Transverse colon (tissue), 4 donors: ENCODE measurements at regions not wholly inside any gene's neighbourhood (a gene's known extent, or its start where the extent isn't known, plus 50 kb on each side); places are given as distances from the start of the nearest gene placed in this dataset.

Experiments used
- DNase-seq: peaks from one replicate; pipeline ENCODE4 v3.0.0-alpha.2; 2019
- H3K27ac ChIP-seq, 4 donors: fragments of 200-600 bp; sonication (generic); 2 replicates each; pipeline ENCODE4 v1.5.1; 2016 to 2018; ENCODE audit warnings: inconsistent platforms in 4 of 4
- H3K27me3 ChIP-seq: fragments of 200-600 bp; sonication (generic); 2 replicates; pipeline ENCODE4 v1.5.1; 2017; ENCODE audit warnings: inconsistent platforms
- H3K36me3 ChIP-seq, 4 donors: fragments of 200-600 bp; sonication (generic); 2 replicates each; pipeline ENCODE4 v1.5.1; 2017 to 2019; ENCODE audit warnings: inconsistent platforms in 4 of 4
- H3K4me1 ChIP-seq, 4 donors: fragments of 200-600 bp; sonication (generic); 2 replicates each; pipeline ENCODE4 v1.5.1; 2017 to 2020; ENCODE audit warnings: inconsistent platforms in 4 of 4
- H3K4me3 ChIP-seq, 4 donors: fragments of 200-600 bp; sonication (generic); 1 replicate in 1 of 4; 2 replicates in 3 of 4; pipeline versions ENCODE4 v1.5.1 to v1.6.1; 2017 to 2019; ENCODE audit warnings: inconsistent platforms in 4 of 4
- H3K9me3 ChIP-seq, 2 donors: fragments of 200-600 bp; sonication (generic); 2 replicates each; pipeline ENCODE4 v1.5.1; 2017 to 2019; ENCODE audit warnings: inconsistent platforms in 2 of 2
- EP300 ChIP-seq: sonication (generic); formaldehyde crosslinking; IDR thresholded peaks from one replicate; pipeline ENCODE4 v1.6.1; 2017; ENCODE audit warnings: antibody characterized with exemption, low read depth
- POLR2A ChIP-seq: fragments of 450-650 bp; IDR thresholded peaks from one replicate; pipeline ENCODE4 v1.6.1; 2016; ENCODE audit warnings: antibody characterized with exemption, mild to moderate bottlenecking, moderate library complexity
- POLR2AphosphoS5 ChIP-seq, 3 donors: sonication (generic); formaldehyde crosslinking; IDR thresholded peaks; one replicate each; pipeline ENCODE4 v1.6.1; 2016; ENCODE audit warnings: antibody characterized with exemption in 3 of 3
- WGBS, 2 donors: methylation state at CpG; one replicate each; pipeline ENCODE4 v1.1.5; 2018; ENCODE audit warnings: low coverage in 1 of 2; 5-methylcytosine and 5-hydroxymethylcytosine counted together
- in situ Hi-C, 4 donors: fragments of 200-750 bp; cut with MboI; loops; one replicate each; pipeline versions ENCODE4 v1.15.0 to v1.15.1; 2017; ENCODE audit warnings: low sequenced_read_pairs in 3 of 4, low pct_ligation_motif_present in 1 of 4, low pct_unique_long_range_greater_than_20kb in 1 of 4
- intact Hi-C: fragments of 100-400 bp; cut with DNase I; formaldehyde crosslinking; loops from one replicate; pipeline ENCODE4 v1.15.1; 2023; ENCODE audit warnings: low total_unique reads
- TF ChIP-seq, protein P1 (sequence below), 5 experiments: fragments of 200-600 bp in 3 of 5; fragments of 450-650 bp in 2 of 5; sonication (generic) in 3 of 5; IDR thresholded peaks; 1 replicate in 2 of 5; 2 replicates in 3 of 5; pipeline ENCODE4 v1.5.1; 2016 to 2017; ENCODE audit warnings: antibody characterized with exemption in 5 of 5, inconsistent platforms in 3 of 5, mild to moderate bottlenecking in 2 of 5, moderate library complexity in 1 of 5

DNA sequence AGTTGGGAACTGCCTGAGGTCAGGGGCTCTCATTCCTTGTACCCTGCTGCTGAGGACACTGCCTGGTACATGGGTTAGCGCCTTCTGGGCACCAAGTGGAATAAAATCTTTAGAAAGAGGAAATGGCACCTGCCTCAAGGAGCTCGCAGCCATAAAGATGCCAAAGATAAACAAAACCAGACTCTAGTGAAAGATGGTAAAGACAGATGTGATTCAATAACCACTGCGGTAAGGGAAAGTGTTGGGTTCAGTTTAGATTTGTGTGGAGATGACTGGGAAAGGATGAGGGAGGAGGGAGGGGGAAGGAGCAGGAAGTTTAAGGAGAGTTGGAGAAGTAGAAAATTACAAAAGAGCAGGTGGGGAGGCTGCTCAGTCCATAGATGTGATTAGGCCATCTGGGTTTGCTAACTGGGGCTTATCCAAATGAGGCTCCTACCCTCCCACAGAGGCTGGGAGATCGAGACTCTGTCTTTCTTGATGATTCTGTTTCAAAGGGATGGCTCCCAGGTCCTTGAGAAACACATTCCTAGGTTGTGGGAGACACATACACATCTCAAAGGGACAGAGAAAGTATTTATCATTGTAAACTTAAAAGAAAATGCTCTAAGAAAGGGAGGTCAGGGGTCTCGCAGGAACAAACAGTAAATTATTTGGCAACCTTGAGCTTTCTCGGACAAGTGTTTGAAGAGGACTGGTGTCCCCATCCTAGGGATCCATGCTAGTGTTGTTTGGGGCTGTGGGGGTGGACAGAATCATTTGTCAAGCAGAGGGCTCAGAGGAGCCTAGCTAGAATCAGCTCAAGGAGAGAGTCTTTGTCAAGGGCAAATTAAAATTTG lies 65.7 kb upstream of the MORC3 start:
- Histone ChIP-seq H3K9me3 (no peaks in the 10 kb centered on the region), H3K4me1 (peaks cover 0 to 6% (median 0%) of the 10 kb centered on the region in 4 donors), H3K36me3 (peaks cover 0 to 30% (median 12%) of the 10 kb centered on the region in 4 donors), H3K27ac (peak overlapping the region in 1 of 4 donors; percentile 36), H3K27me3 (no peaks in the 10 kb centered on the region), H3K4me3 (no peak overlapping the region)
- DNase-seq = no peak
- TF ChIP-seq, protein P1, sequence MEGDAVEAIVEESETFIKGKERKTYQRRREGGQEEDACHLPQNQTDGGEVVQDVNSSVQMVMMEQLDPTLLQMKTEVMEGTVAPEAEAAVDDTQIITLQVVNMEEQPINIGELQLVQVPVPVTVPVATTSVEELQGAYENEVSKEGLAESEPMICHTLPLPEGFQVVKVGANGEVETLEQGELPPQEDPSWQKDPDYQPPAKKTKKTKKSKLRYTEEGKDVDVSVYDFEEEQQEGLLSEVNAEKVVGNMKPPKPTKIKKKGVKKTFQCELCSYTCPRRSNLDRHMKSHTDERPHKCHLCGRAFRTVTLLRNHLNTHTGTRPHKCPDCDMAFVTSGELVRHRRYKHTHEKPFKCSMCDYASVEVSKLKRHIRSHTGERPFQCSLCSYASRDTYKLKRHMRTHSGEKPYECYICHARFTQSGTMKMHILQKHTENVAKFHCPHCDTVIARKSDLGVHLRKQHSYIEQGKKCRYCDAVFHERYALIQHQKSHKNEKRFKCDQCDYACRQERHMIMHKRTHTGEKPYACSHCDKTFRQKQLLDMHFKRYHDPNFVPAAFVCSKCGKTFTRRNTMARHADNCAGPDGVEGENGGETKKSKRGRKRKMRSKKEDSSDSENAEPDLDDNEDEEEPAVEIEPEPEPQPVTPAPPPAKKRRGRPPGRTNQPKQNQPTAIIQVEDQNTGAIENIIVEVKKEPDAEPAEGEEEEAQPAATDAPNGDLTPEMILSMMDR (IDR thresholded peaks at IDR 0.05) = no peak
- no peak for TF ChIP-seq POLR2A
- no peak for TF ChIP-seq EP300
- no peak for TF ChIP-seq POLR2AphosphoS5 (IDR thresholded peaks at IDR 0.05)
- intact Hi-C loops = no loop called here
- in situ Hi-C loops = no loop called here
- WGBS, 2 donors = 32% methylated on average over 4 to 6 of the region's 6 CpGs

DNA sequence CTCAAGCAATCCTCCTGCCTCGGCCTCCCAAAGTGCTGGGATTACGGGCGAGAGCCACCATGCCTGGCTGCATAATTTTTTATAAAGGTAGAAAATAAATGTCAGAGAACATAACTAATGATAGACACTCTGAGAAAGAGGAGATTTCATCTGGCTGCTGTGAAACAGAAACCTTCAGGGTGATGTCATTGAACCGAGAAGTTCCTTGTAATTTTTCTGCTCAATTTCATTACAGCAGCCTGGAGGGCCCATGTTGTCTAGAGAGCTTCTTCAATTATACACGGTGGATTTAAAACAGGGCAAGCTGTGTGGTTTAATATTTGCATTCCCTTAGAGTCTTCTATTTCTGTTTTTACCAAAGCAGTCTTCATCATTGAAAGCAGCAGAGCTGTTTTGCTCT lies 64.3 kb upstream of the MORC3 start:
- Histone ChIP-seq H3K27me3 (no peaks in the 10 kb centered on the region), H3K27ac (no peak overlapping the region), H3K4me1 (peaks cover 0 to 8% (median 6%) of the 10 kb centered on the region in 4 donors), H3K4me3 (no peak overlapping the region), H3K36me3 (peaks cover 0 to 29% (median 10%) of the 10 kb centered on the region in 4 donors), H3K9me3 (no peaks in the 10 kb centered on the region)
- in situ Hi-C loops (no loop called here), intact Hi-C loops (no loop called here)
- 80 to 82% methylated on average over 3 to 5 of the region's 5 CpGs for WGBS, 2 donors
- TF ChIP-seq POLR2A = no peak
- no peak for TF ChIP-seq POLR2AphosphoS5 (IDR thresholded peaks at IDR 0.05)
- TF ChIP-seq, protein P1 (IDR thresholded peaks at IDR 0.05) = no peak
- TF ChIP-seq EP300 = no peak
- DNase-seq = no peak

DNA sequence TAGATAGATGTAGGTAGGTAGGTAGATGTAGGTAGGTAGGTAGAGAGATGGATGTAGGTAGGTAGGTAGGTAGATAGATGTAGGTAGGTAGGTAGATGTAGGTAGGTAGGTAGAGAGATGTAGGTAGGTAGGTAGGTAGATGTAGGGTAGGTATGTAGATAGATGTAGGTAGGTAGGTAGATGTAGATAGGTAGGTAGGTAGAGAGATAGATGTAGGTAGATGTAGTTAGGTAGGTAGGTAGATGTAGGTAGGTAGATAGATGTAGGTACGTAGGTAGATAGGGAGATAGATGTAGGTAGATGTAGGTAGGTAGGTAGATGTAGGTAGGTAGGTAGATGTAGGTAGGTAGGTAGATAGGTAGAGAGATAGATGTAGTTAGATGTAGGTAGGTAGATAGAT lies 62.3 kb upstream of the MORC3 start:
- H3K36me3 ChIP-seq = peaks cover 0 to 18% (median 7%) of the 10 kb centered on the region in 4 donors
- TF ChIP-seq, protein P1 (IDR thresholded peaks at IDR 0.05) = no peak
- no peak for TF ChIP-seq POLR2AphosphoS5 (IDR thresholded peaks at IDR 0.05)
- no peak overlapping the region for H3K4me3 ChIP-seq
- 39 to 98% methylated on average over 1 of the region's 1 CpG for WGBS, 2 donors
- no peaks in the 10 kb centered on the region for H3K9me3 ChIP-seq
- peaks cover 0 to 12% (median 9%) of the 10 kb centered on the region in 4 donors for H3K4me1 ChIP-seq
- intact Hi-C loops = no loop called here
- no peaks in the 10 kb centered on the region for H3K27me3 ChIP-seq
- DNase-seq = no peak
- no peak overlapping the region for H3K27ac ChIP-seq
- in situ Hi-C loops = no loop called here

DNA sequence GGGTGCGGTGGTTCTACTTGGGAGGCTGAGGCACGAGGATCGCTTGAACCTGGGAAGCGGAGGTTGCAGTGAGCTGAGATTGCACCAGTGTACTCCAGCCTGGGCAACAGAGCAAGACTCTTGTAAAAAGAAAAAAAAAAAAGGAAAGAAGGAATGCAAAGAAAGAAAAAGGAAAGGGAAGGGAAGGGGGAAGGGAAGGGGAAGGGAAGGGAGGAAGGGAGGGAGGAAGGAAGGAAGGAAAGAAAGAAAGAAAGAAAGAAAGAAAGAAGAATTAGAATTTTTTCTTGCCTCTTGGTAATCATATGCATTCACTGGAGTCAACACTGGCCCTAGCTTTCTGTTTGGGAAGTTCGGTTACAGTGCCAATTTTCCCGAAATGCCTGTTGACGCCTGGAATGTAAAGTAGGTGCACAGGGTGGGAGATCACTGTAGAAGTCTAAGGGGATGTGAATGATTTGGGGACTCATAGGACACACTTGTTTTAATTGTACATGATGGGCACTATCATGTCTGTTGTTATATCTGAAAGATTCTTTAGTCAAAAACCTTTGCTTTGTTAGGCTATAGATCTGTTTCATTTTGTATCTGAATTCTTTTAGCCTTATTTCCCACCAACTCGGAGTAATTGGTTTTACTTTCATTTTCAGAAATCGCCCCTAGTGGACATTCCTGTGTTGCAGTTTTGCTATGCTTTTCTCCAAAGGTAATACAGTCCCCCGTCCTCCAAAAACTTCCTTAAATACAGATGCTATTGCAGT lies 59.8 kb upstream of the MORC3 start:
- intact Hi-C loops (no loop called here), in situ Hi-C loops (no loop called here)

More for the DNA sequence above, 59.8 kb upstream of the MORC3 start:
- 0 to 43% methylated on average over 5 to 10 of the region's 10 CpGs for WGBS, 2 donors
- no peaks in the 10 kb centered on the region for H3K27me3 ChIP-seq
- peaks cover 0 to 24% (median 3%) of the 10 kb centered on the region in 4 donors for H3K36me3 ChIP-seq
- peak overlapping the region; percentile 29 to 55 (median 34) for H3K4me3 ChIP-seq
- peak; percentile 41 for DNase-seq
- no peaks in the 10 kb centered on the region for H3K9me3 ChIP-seq
- peak overlapping the region; percentile 78 to 85 (median 84) for H3K27ac ChIP-seq
- TF ChIP-seq EP300 = no peak
- TF ChIP-seq, protein P1 (IDR thresholded peaks at IDR 0.05) = peak; percentile 80 to 89 (median 83)
- TF ChIP-seq POLR2AphosphoS5 (IDR thresholded peaks at IDR 0.05) = no peak
- no peak for TF ChIP-seq POLR2A
- H3K4me1 ChIP-seq = peaks cover 0 to 12% (median 6%) of the 10 kb centered on the region in 4 donors
